ENCODE measurements at regions not wholly inside any gene's neighbourhood (a gene's known extent, or its start where the extent isn't known, plus 50 kb on each side); places are given as distances from the start of the nearest gene placed in this dataset.
A peak's percentile ranks its signal among the peaks of the same experiment; 100 is the strongest.

- DNase-seq (ENCODE audit: insufficient read length) (no peak), FAIRE-seq (no peak)
- TF ChIP-seq POLR2A (IDR thresholded peaks at IDR 0.05; ENCODE audit: low read depth, low read length) (no peak), TAF1 (IDR thresholded peaks at IDR 0.05; ENCODE audit: borderline replicate concordance, low read depth, low read length) (no peak), POLR2AphosphoS5 (IDR thresholded peaks at IDR 0.05; ENCODE audit: low read depth, low read length) (no peak)
Observed at GRCh38 chr12:88996200-88996788, 356.0 kb downstream of the DUSP6 start.

GRCh38 chr12:88994971-88995370 lies 357.3 kb downstream of the DUSP6 start:
- TF ChIP-seq POLR2A (IDR thresholded peaks at IDR 0.05; ENCODE audit: low read depth, low read length): no peak
- no peak for TF ChIP-seq TAF1 (IDR thresholded peaks at IDR 0.05; ENCODE audit: borderline replicate concordance, low read depth, low read length)
- TF ChIP-seq POLR2AphosphoS5 (IDR thresholded peaks at IDR 0.05; ENCODE audit: low read depth, low read length): no peak
- FAIRE-seq (no peak), DNase-seq (ENCODE audit: insufficient read length) (no peak)

DNA sequence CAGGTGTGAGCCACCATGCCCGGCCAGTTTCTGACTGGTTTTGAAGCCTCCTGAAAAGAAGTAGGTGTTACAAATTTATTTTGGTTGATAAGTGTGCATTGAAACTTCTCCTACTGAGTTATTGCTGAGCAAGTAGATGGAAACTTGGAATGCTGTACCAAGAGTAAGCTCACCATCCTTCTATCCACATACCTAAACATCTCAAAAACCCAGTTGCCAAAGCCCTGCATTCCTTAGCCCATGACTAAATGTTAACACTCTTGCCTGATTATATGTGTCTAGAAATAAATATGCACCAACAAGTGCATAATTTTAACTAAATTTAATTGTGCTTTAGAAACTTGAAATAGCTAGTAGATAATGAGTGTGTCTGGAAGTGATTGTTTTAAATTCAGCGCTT lies 357.8 kb downstream of the DUSP6 start:
- DNase-seq (ENCODE audit: insufficient read length) (no peak), FAIRE-seq (no peak)
- TF ChIP-seq POLR2A (IDR thresholded peaks at IDR 0.05; ENCODE audit: low read depth, low read length) (no peak), TAF1 (IDR thresholded peaks at IDR 0.05; ENCODE audit: borderline replicate concordance, low read depth, low read length) (no peak), POLR2AphosphoS5 (IDR thresholded peaks at IDR 0.05; ENCODE audit: low read depth, low read length) (no peak)

GRCh38 chr12:88993651-88994050 lies 358.6 kb downstream of the DUSP6 start:
- FAIRE-seq: peak; percentile 14
- TF ChIP-seq POLR2A (IDR thresholded peaks at IDR 0.05; ENCODE audit: low read depth, low read length) (no peak), TAF1 (IDR thresholded peaks at IDR 0.05; ENCODE audit: borderline replicate concordance, low read depth, low read length) (no peak), POLR2AphosphoS5 (IDR thresholded peaks at IDR 0.05; ENCODE audit: low read depth, low read length) (no peak)
- no peak for DNase-seq (ENCODE audit: insufficient read length)

DNA sequence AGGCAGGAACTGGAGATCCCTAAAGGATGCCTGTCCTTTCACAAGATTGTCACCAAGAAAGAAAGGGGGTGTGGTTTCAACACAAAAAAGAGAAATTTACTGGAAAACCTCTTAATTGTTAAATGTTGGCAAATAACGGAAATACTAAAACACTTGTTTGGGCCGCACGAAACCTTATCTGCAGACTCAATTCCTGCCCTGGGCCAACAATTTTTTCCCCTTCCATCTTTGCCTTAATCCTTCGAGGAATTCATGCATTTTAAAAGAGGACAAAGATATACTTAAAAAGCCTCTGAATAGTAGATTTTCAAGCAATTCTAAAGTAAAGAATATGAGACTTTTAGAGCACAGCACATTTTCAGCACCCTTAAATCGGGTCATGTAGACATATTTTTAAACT lies 366.2 kb downstream of the DUSP6 start:
- FAIRE-seq: no peak
- TF ChIP-seq POLR2A (IDR thresholded peaks at IDR 0.05; ENCODE audit: low read depth, low read length) (no peak), POLR2AphosphoS5 (IDR thresholded peaks at IDR 0.05; ENCODE audit: low read depth, low read length) (no peak), TAF1 (IDR thresholded peaks at IDR 0.05; ENCODE audit: borderline replicate concordance, low read depth, low read length) (no peak)
- DNase-seq (ENCODE audit: insufficient read length): no peak

DNA sequence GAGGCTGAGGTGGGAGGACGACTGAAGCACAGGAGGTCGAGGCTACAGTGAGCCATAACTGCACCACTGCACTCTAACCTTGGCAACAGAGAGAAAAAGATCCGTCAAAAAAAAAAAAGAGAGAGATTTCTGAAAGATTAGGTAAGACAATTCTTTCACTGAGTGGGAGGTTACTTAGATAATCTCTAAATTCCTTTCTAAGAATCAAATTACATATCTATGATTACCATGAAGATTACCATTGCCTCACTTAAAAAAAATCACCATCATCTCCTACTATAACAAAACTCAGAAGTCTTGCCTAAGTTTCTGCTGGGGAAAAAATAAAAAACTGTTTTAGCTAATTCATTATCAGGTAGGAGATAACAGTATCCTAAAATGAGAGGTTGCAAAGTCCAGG lies 366.7 kb downstream of the DUSP6 start:
- no peak for FAIRE-seq
- no peak for DNase-seq (ENCODE audit: insufficient read length)
- TF ChIP-seq POLR2AphosphoS5 (IDR thresholded peaks at IDR 0.05; ENCODE audit: low read depth, low read length) (no peak), TAF1 (IDR thresholded peaks at IDR 0.05; ENCODE audit: borderline replicate concordance, low read depth, low read length) (no peak), POLR2A (IDR thresholded peaks at IDR 0.05; ENCODE audit: low read depth, low read length) (no peak)

- FAIRE-seq: no peak
- no peak for TF ChIP-seq TAF1 (IDR thresholded peaks at IDR 0.05; ENCODE audit: borderline replicate concordance, low read depth, low read length)
- no peak for TF ChIP-seq POLR2AphosphoS5 (IDR thresholded peaks at IDR 0.05; ENCODE audit: low read depth, low read length)
- no peak for TF ChIP-seq POLR2A (IDR thresholded peaks at IDR 0.05; ENCODE audit: low read depth, low read length)
- DNase-seq (ENCODE audit: insufficient read length): no peak
Observed at GRCh38 chr12:88985011-88985410, 367.3 kb downstream of the DUSP6 start.

GRCh38 chr12:88982694-88983093 lies 369.6 kb downstream of the DUSP6 start:
- DNase-seq (ENCODE audit: insufficient read length) (no peak), FAIRE-seq (no peak)
- TF ChIP-seq POLR2AphosphoS5 (IDR thresholded peaks at IDR 0.05; ENCODE audit: low read depth, low read length): no peak
- no peak for TF ChIP-seq TAF1 (IDR thresholded peaks at IDR 0.05; ENCODE audit: borderline replicate concordance, low read depth, low read length)
- no peak for TF ChIP-seq POLR2A (IDR thresholded peaks at IDR 0.05; ENCODE audit: low read depth, low read length)

DNA sequence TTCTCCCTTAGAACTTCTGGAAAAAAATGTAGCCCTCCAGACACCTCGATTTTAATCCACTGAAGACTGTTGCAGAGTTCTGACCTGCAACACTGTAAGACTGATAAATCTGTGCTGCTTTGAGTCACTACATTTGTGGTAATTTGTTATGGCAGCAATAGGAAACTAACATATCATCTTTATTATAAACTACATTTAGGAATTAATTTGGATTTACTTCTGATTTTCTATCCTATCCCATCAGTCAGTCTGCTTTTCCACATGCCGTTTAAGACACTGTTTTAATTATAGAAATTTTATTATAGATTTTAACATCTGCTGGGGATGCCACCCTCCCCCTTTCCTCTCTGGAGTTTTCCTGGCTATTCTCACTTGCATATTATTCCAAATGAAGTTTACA lies 375.2 kb downstream of the DUSP6 start:
- DNase-seq (ENCODE audit: insufficient read length) (no peak), FAIRE-seq (no peak)
- no peak for TF ChIP-seq POLR2A (IDR thresholded peaks at IDR 0.05; ENCODE audit: low read depth, low read length)

DNA sequence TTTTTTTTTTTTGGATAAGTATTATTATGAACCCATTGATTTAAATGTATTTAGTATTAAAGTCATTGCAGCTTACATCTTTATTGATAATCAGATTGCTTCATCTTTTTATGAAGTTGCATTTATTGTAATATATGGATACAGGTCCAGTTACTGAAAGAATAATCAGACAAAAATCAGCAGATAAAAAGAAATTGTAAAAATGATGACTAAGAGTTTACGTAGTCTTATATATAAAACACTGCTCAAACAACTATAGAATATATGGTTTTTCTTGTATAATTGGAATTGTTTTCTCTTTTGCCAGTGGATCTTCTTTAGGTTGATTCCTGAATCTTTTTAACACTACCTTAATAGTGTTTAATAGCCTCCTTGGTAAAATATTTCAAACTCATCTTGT lies 378.3 kb downstream of the DUSP6 start:
- DNase-seq (ENCODE audit: insufficient read length) (no peak), FAIRE-seq (no peak)
- no peak for TF ChIP-seq POLR2A (IDR thresholded peaks at IDR 0.05; ENCODE audit: low read depth, low read length)
- TF ChIP-seq POLR2AphosphoS5 (IDR thresholded peaks at IDR 0.05; ENCODE audit: low read depth, low read length): no peak
- TF ChIP-seq TAF1 (IDR thresholded peaks at IDR 0.05; ENCODE audit: borderline replicate concordance, low read depth, low read length): no peak

DNA sequence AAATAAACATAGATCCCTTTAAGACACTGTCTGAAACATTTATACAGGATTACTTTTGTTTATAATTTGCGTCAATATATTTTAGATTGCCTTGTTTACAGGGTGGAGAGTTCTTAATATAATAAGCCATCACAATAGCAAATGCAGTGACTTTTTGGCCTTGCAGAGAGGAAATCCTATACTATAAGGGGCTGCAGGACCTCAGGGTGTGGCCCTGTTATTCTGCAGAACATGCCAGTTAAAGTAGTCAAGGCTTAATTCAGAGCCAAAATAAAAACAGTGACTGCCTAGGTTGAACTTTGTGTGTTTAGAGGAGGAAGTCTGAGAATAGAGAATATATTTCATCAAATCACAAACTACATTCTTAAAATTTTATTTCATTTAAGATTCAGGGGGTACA lies 381.6 kb downstream of the DUSP6 start:
- DNase-seq (ENCODE audit: insufficient read length): no peak
- TF ChIP-seq POLR2AphosphoS5 (IDR thresholded peaks at IDR 0.05; ENCODE audit: low read depth, low read length): no peak
- no peak for TF ChIP-seq POLR2A (IDR thresholded peaks at IDR 0.05; ENCODE audit: low read depth, low read length)
- TF ChIP-seq TAF1 (IDR thresholded peaks at IDR 0.05; ENCODE audit: borderline replicate concordance, low read depth, low read length): no peak
- no peak for FAIRE-seq

DNA sequence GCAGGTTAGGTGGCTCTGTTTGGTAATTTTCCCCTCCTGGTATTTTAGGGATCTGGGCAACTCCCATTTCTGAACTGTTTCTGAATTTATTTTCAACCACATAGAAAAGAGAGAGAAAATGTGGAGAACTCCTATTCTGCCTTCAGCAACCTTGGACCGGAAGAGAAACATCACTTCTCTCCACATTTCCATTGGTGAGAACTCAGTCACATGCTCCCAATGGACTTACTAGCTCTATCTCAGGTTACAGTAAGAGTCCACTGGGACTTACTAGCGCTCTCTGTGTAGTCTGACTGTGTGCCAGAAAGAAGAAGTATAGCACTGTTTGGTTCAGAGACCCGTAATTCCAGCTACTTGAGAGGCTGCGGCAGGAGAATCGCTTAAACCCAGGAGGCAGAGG lies 383.2 kb downstream of the DUSP6 start:
- TF ChIP-seq TAF1 (IDR thresholded peaks at IDR 0.05; ENCODE audit: borderline replicate concordance, low read depth, low read length) (no peak), POLR2AphosphoS5 (IDR thresholded peaks at IDR 0.05; ENCODE audit: low read depth, low read length) (no peak), POLR2A (IDR thresholded peaks at IDR 0.05; ENCODE audit: low read depth, low read length) (no peak)
- FAIRE-seq: no peak
- no peak for DNase-seq (ENCODE audit: insufficient read length)

All from GM12892 (cell line).